Naive thymus-derived CD4-positive, alpha-beta T cell (primary cell): ENCODE measurements at regions not wholly inside any gene's neighbourhood (a gene's known extent, or its start where the extent isn't known, plus 50 kb on each side); places are given as distances from the start of the nearest gene placed in this dataset.

Experiments used
- ATAC-seq: fragments of 150-1000 bp; cut with Tn5 transposase; 2 replicates; pipeline ENCODE4 v1.10.0; 2021; ENCODE audit warnings: mild to moderate bottlenecking, moderate library complexity
- CTCF ChIA-PET: fragments of 350-600 bp; sonication (Branson Sonifier 250); formaldehyde crosslinking; loops from one replicate; lab custom pipeline; 2021; ENCODE audit warnings: antibody characterized with exemption; lab: Charles Lee
- POLR2A ChIA-PET: fragments of 350-600 bp; sonication (Branson Sonifier 250); formaldehyde crosslinking; loops from one replicate; lab custom pipeline; 2021; ENCODE audit warnings: antibody characterized with exemption, inconsistent platforms; lab: Charles Lee
- DNase-seq, 9 donors: peaks; one replicate each; pipeline versions ENCODE4 v3.0.0 to v3.0.0-alpha.2; 2020 to 2022; ENCODE audit warnings: mixed read lengths in 1 of 9
- H3K27ac ChIP-seq: one replicate; pipeline ENCODE4 v1.7.0; 2013; ENCODE audit warnings: mild to moderate bottlenecking, low read depth, low read length, moderate library complexity
- H3K27me3 ChIP-seq, 2 donors: one replicate each; pipeline ENCODE4 v1.7.0; 2013; ENCODE audit warnings: low read length in 2 of 2, mild to moderate bottlenecking in 2 of 2, moderate library complexity in 2 of 2; ENCODE audit not compliant: control insufficient read depth in 2 of 2, insufficient read depth in 2 of 2
- H3K36me3 ChIP-seq, 3 experiments: 1 replicate in 2 of 3; 2 replicates in 1 of 3; pipeline ENCODE4 v1.7.0; 2013; ENCODE audit warnings: low read length in 3 of 3, mild to moderate bottlenecking in 3 of 3, moderate library complexity in 1 of 3; ENCODE audit not compliant: insufficient read depth in 3 of 3, control insufficient read depth in 2 of 3
- H3K4me1 ChIP-seq, 2 donors: one replicate each; pipeline ENCODE4 v1.7.0; 2013; ENCODE audit warnings: low read length in 2 of 2, mild to moderate bottlenecking in 2 of 2, moderate library complexity in 1 of 2; ENCODE audit not compliant: control insufficient read depth in 2 of 2, insufficient read depth in 2 of 2
- H3K4me3 ChIP-seq: 2 replicates; pipeline ENCODE4 v1.7.0; 2013; ENCODE audit warnings: mild to moderate bottlenecking, low read length
- H3K9me3 ChIP-seq, 3 experiments: 1 replicate in 2 of 3; 2 replicates in 1 of 3; pipeline ENCODE4 v1.7.0; 2013; ENCODE audit warnings: low read length in 3 of 3; ENCODE audit not compliant: control insufficient read depth in 2 of 3
- H3K27ac Mint-ChIP-seq, 9 donors: one replicate each; pipeline ENCODE4 v1.8.0; 2020 to 2022; ENCODE audit warnings: mixed read lengths in 9 of 9, mild to moderate bottlenecking in 8 of 9, moderate library complexity in 5 of 9, inconsistent platforms in 2 of 9
- H3K27me3 Mint-ChIP-seq, 5 donors: one replicate each; pipeline ENCODE4 v1.8.0; 2021 to 2022; ENCODE audit warnings: mixed read lengths in 5 of 5, mild to moderate bottlenecking in 1 of 5
- H3K36me3 Mint-ChIP-seq, 5 donors: one replicate each; pipeline ENCODE4 v1.8.0; 2020 to 2022; ENCODE audit warnings: mixed read lengths in 5 of 5, mild to moderate bottlenecking in 3 of 5, inconsistent platforms in 1 of 5
- H3K4me1 Mint-ChIP-seq, 7 donors: one replicate each; pipeline ENCODE4 v1.8.0; 2020 to 2022; ENCODE audit warnings: mixed read lengths in 7 of 7, mild to moderate bottlenecking in 3 of 7, inconsistent platforms in 1 of 7
- H3K4me3 Mint-ChIP-seq, 10 donors: one replicate each; pipeline ENCODE4 v1.8.0; 2020 to 2022; ENCODE audit warnings: mild to moderate bottlenecking in 10 of 10, mixed read lengths in 10 of 10, moderate library complexity in 6 of 10, inconsistent platforms in 2 of 10
- H3K9me3 Mint-ChIP-seq, 11 donors: one replicate each; pipeline ENCODE4 v1.8.0; 2020 to 2022; ENCODE audit warnings: mixed read lengths in 11 of 11, mild to moderate bottlenecking in 4 of 11, inconsistent platforms in 1 of 11, moderate library complexity in 1 of 11
- intact Hi-C, 2 donors: fragments of 100-400 bp; cut with micrococcal nuclease; formaldehyde crosslinking; loops; one replicate each; pipeline ENCODE4 v1.15.1; 2023

GRCh38 chr2:8496079-8496478, 185.8 kb upstream of the ID2 start:
- peak overlapping the region in 1 of 9 donors; percentile 34 for H3K27ac Mint-ChIP-seq

GRCh38 chr2:8496617-8497016, 185.2 kb upstream of the ID2 start:
- peaks cover 0 to 27% (median 0%) of the 10 kb centered on the region in 7 donors for H3K4me1 Mint-ChIP-seq
- ATAC-seq, result no peak

More at GRCh38 chr2:8496079-8496478, 185.8 kb upstream of the ID2 start:
- ChIA-PET CTCF (no interaction called here), POLR2A (no interaction called here)
- DNase-seq, result no peak
- H3K9me3 ChIP-seq, result no peaks in the 10 kb centered on the region
- H3K27me3 Mint-ChIP-seq, result peaks cover 0 to 4% (median 0%) of the 10 kb centered on the region in 5 donors
- no peak overlapping the region for H3K4me3 ChIP-seq
- H3K27me3 ChIP-seq, result no peaks in the 10 kb centered on the region
- peaks cover 0 to 31% (median 0%) of the 10 kb centered on the region in 7 donors for H3K4me1 Mint-ChIP-seq
- no peaks in the 10 kb centered on the region for H3K9me3 Mint-ChIP-seq
- no peak for ATAC-seq
- H3K4me3 Mint-ChIP-seq, result no peak overlapping the region
- intact Hi-C loops, result no loop called here
- H3K27ac ChIP-seq, result no peak overlapping the region
- H3K36me3 ChIP-seq, result no peaks in the 10 kb centered on the region
- no peaks in the 10 kb centered on the region for H3K36me3 Mint-ChIP-seq
- H3K4me1 ChIP-seq, result no peaks in the 10 kb centered on the region

GRCh38 chr2:8498994-8499393, 182.9 kb upstream of the ID2 start:
- Mint-ChIP-seq H3K4me3 (no peak overlapping the region), H3K36me3 (no peaks in the 10 kb centered on the region), H3K4me1 (peaks cover 0 to 24% (median 0%) of the 10 kb centered on the region in 7 donors), H3K27ac (no peak overlapping the region), H3K27me3 (peaks cover 0 to 4% (median 0%) of the 10 kb centered on the region in 5 donors), H3K9me3 (peaks cover 0 to 2% (median 0%) of the 10 kb centered on the region in 11 donors)
- Histone ChIP-seq H3K27ac (no peak overlapping the region), H3K4me1 (no peaks in the 10 kb centered on the region), H3K36me3 (no peaks in the 10 kb centered on the region), H3K9me3 (no peaks in the 10 kb centered on the region), H3K4me3 (no peak overlapping the region), H3K27me3 (no peaks in the 10 kb centered on the region)
- ChIA-PET POLR2A (no interaction called here), CTCF (no interaction called here)
- ATAC-seq, result peak; percentile 31
- intact Hi-C loops, result no loop called here
- DNase-seq, result no peak

More at GRCh38 chr2:8496617-8497016, 185.2 kb upstream of the ID2 start:
- no peak overlapping the region for H3K27ac Mint-ChIP-seq
- ChIA-PET POLR2A (no interaction called here), CTCF (no interaction called here)
- H3K4me1 ChIP-seq, result no peaks in the 10 kb centered on the region
- H3K27me3 Mint-ChIP-seq, result peaks cover 0 to 4% (median 0%) of the 10 kb centered on the region in 5 donors
- H3K4me3 Mint-ChIP-seq, result no peak overlapping the region
- H3K27ac ChIP-seq, result no peak overlapping the region
- no peaks in the 10 kb centered on the region for H3K27me3 ChIP-seq
- H3K36me3 ChIP-seq, result no peaks in the 10 kb centered on the region
- no peaks in the 10 kb centered on the region for H3K36me3 Mint-ChIP-seq
- H3K9me3 Mint-ChIP-seq, result no peaks in the 10 kb centered on the region
- intact Hi-C loops, result no loop called here
- no peak for DNase-seq
- no peak overlapping the region for H3K4me3 ChIP-seq
- H3K9me3 ChIP-seq, result no peaks in the 10 kb centered on the region

GRCh38 chr2:8500124-8501054, 181.5 kb upstream of the ID2 start:
- Histone ChIP-seq H3K27me3 (no peaks in the 10 kb centered on the region), H3K4me3 (no peak overlapping the region), H3K4me1 (no peaks in the 10 kb centered on the region), H3K27ac (no peak overlapping the region), H3K9me3 (no peaks in the 10 kb centered on the region), H3K36me3 (no peaks in the 10 kb centered on the region)
- no peaks in the 10 kb centered on the region for H3K36me3 Mint-ChIP-seq
- peaks cover 0 to 3% (median 0%) of the 10 kb centered on the region in 11 donors for H3K9me3 Mint-ChIP-seq
- H3K4me1 Mint-ChIP-seq, result peaks cover 0 to 25% (median 0%) of the 10 kb centered on the region in 7 donors
- no peaks in the 10 kb centered on the region for H3K27me3 Mint-ChIP-seq
- ChIA-PET POLR2A (no interaction called here), CTCF (no interaction called here)
- intact Hi-C loops, result no loop called here
- DNase-seq (no peak), ATAC-seq (no peak)
- H3K27ac Mint-ChIP-seq, result peak overlapping the region in 1 of 9 donors; percentile 33
- no peak overlapping the region for H3K4me3 Mint-ChIP-seq

GRCh38 chr2:8501061-8501720, 180.7 kb upstream of the ID2 start:
- Mint-ChIP-seq H3K27ac (no peak overlapping the region), H3K4me3 (no peak overlapping the region), H3K9me3 (peaks cover 0 to 9% (median 0%) of the 10 kb centered on the region in 11 donors), H3K27me3 (no peaks in the 10 kb centered on the region), H3K4me1 (peaks cover 0 to 26% (median 0%) of the 10 kb centered on the region in 7 donors), H3K36me3 (no peaks in the 10 kb centered on the region)
- no peaks in the 10 kb centered on the region for H3K36me3 ChIP-seq
- ChIA-PET CTCF (no interaction called here), POLR2A (no interaction called here)
- H3K27ac ChIP-seq, result no peak overlapping the region
- no peak overlapping the region for H3K4me3 ChIP-seq
- H3K4me1 ChIP-seq, result no peaks in the 10 kb centered on the region
- intact Hi-C loops, result no loop called here
- H3K27me3 ChIP-seq, result no peaks in the 10 kb centered on the region
- ATAC-seq (peak; percentile 38), DNase-seq (no peak)
- H3K9me3 ChIP-seq, result no peaks in the 10 kb centered on the region

GRCh38 chr2:8502316-8502715, 179.5 kb upstream of the ID2 start:
- Histone ChIP-seq H3K36me3 (no peaks in the 10 kb centered on the region), H3K27me3 (no peaks in the 10 kb centered on the region), H3K27ac (no peak overlapping the region), H3K4me3 (no peak overlapping the region), H3K4me1 (no peaks in the 10 kb centered on the region), H3K9me3 (no peaks in the 10 kb centered on the region)
- no peak for ATAC-seq
- H3K4me1 Mint-ChIP-seq, result peaks cover 0 to 23% (median 0%) of the 10 kb centered on the region in 7 donors
- H3K9me3 Mint-ChIP-seq, result peaks cover 0 to 9% (median 0%) of the 10 kb centered on the region in 11 donors
- H3K27me3 Mint-ChIP-seq, result no peaks in the 10 kb centered on the region
- H3K27ac Mint-ChIP-seq, result no peak overlapping the region
- CTCF ChIA-PET, result no interaction called here
- DNase-seq, result no peak
- H3K36me3 Mint-ChIP-seq, result no peaks in the 10 kb centered on the region
- H3K4me3 Mint-ChIP-seq, result no peak overlapping the region
- POLR2A ChIA-PET, result no interaction called here
- intact Hi-C loops, result no loop called here
